ENCODE measurements at regions not wholly inside any gene's neighbourhood (a gene's known extent, or its start where the extent isn't known, plus 50 kb on each side); places are given as distances from the start of the nearest gene placed in this dataset.

DNA sequence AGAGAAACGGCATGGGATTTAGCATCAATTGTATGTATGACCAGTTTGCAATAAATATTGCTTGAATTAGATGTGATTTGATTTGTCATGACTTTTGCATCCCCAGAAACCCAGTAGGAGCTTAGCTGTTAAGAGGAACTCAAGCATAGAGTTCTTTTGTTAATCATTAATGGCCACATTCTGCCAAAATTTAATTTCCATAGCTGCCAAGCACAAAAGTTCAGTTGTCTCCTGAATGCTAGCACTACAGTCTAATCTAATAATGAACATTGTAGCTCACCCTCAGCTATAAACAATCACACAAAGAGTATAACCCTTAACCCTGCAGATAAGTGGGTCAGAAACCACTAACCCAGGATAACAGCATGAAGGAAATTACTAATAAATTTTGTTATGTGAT lies 169.8 kb upstream of the GRAMD2B start:
- Histone ChIP-seq H3K27ac (ENCODE audit: low read length) (no peak overlapping the region), H3K4me3 (ENCODE audit: low read length) (no peak overlapping the region), H3K27me3 (ENCODE audit: control insufficient read depth, insufficient read depth, low read length) (no peaks in the 10 kb centered on the region), H3K36me3 (ENCODE audit: control insufficient read depth, insufficient read depth, low read length) (no peaks in the 10 kb centered on the region), H3K4me1 (ENCODE audit: control insufficient read depth, insufficient read depth, low read length) (no peaks in the 10 kb centered on the region), H3K9me3 (replicated peaks; ENCODE audit: control insufficient read depth, low read depth, low read length) (peaks cover under 1% of the 10 kb centered on the region)
- DNase-seq = no peak
- WGBS (ENCODE audit: insufficient coverage) = no CpG with 5 or more reads among the region's 1 CpG

DNA sequence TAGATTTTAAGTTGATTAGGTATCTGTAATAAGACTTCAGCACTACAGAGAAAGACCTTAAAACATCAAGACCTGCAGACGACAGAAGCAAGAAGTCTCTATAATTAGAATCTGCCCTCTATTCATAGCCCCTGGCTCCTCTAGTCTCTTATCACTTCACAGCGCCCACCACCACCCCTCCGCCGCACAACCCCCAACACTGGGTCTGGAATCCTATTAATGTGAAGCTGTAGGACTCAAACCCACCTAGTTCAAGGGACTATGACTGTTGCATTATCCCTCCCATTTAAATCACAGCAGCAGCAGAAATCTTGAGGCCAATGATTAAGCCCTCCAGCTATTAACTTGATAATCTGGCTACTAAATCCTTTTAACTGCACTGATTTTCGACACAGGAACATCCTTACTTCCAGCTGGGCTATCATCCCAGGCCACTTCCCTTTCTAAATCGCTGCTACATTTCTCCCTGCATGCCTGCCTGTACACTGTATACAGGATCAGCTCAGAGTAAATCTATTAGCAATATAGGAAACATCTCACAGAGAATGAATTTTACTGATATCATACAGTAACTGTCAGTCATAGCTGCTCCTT lies 159.5 kb upstream of the GRAMD2B start:
- H3K36me3 ChIP-seq (ENCODE audit: control insufficient read depth, insufficient read depth, low read length) = no peaks in the 10 kb centered on the region
- H3K27ac ChIP-seq (ENCODE audit: low read length) = no peak overlapping the region
- DNase-seq = no peak
- H3K4me1 ChIP-seq (ENCODE audit: control insufficient read depth, insufficient read depth, low read length) = no peaks in the 10 kb centered on the region
- H3K9me3 ChIP-seq (replicated peaks; ENCODE audit: control insufficient read depth, low read depth, low read length) = peaks cover 5% of the 10 kb centered on the region
- no peaks in the 10 kb centered on the region for H3K27me3 ChIP-seq (ENCODE audit: control insufficient read depth, insufficient read depth, low read length)
- 65% methylated on average over 5 of the region's 6 CpGs for WGBS (ENCODE audit: insufficient coverage)
- no peak overlapping the region for H3K4me3 ChIP-seq (ENCODE audit: low read length)

DNA sequence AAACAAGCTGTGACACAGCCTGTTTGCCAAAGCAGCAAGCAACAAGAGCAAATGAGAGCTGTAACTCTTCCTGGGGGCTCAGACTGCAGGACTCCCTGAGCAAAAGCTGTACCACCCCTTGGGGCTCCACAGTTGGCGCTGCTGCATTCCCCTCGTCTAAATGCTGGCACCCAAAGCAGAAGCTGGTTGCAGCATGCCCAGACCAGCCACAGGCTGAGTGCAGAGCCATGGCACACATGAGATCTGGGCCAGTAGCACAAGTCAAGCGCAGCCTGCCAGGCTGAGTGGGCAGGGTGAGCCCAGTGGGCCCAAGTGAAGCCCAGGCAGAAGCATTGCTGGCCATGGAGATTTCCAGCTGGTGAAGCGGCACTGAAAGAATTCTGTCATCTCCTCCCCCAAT lies 157.3 kb upstream of the GRAMD2B start:
- H3K4me1 ChIP-seq (ENCODE audit: control insufficient read depth, insufficient read depth, low read length) = no peaks in the 10 kb centered on the region
- 64% methylated on average over 3 of the region's 4 CpGs for WGBS (ENCODE audit: insufficient coverage)
- H3K9me3 ChIP-seq (replicated peaks; ENCODE audit: control insufficient read depth, low read depth, low read length) = peaks cover 2% of the 10 kb centered on the region
- no peak overlapping the region for H3K4me3 ChIP-seq (ENCODE audit: low read length)
- DNase-seq = no peak
- no peaks in the 10 kb centered on the region for H3K27me3 ChIP-seq (ENCODE audit: control insufficient read depth, insufficient read depth, low read length)
- H3K36me3 ChIP-seq (ENCODE audit: control insufficient read depth, insufficient read depth, low read length) = no peaks in the 10 kb centered on the region
- no peak overlapping the region for H3K27ac ChIP-seq (ENCODE audit: low read length)

DNA sequence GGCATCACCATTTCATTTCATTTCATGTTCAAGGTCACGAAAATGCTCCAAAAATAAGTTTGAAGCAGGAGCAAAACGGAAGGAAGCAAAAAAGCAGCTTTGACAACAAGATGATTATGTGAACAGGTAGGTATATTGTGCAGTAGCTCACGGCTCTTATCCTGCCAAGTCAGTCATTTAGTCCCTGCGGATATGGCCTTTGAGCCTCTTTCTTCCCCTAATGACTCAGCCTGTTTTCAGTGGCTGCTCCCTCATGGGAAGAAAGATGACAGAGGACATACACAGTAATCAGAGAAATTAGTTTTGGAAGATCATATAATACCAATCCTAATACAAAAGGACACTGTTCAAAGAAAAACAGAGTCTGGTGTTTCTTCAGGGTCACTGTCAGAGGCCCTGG lies 155.8 kb upstream of the GRAMD2B start:
- no peak overlapping the region for H3K4me3 ChIP-seq (ENCODE audit: low read length)
- no peaks in the 10 kb centered on the region for H3K36me3 ChIP-seq (ENCODE audit: control insufficient read depth, insufficient read depth, low read length)
- no peaks in the 10 kb centered on the region for H3K4me1 ChIP-seq (ENCODE audit: control insufficient read depth, insufficient read depth, low read length)
- H3K27me3 ChIP-seq (ENCODE audit: control insufficient read depth, insufficient read depth, low read length) = no peaks in the 10 kb centered on the region
- no peak for DNase-seq
- no peak overlapping the region for H3K27ac ChIP-seq (ENCODE audit: low read length)
- 75% methylated on average over 1 of the region's 4 CpGs for WGBS (ENCODE audit: insufficient coverage)
- peaks cover 2% of the 10 kb centered on the region for H3K9me3 ChIP-seq (replicated peaks; ENCODE audit: control insufficient read depth, low read depth, low read length)

DNA sequence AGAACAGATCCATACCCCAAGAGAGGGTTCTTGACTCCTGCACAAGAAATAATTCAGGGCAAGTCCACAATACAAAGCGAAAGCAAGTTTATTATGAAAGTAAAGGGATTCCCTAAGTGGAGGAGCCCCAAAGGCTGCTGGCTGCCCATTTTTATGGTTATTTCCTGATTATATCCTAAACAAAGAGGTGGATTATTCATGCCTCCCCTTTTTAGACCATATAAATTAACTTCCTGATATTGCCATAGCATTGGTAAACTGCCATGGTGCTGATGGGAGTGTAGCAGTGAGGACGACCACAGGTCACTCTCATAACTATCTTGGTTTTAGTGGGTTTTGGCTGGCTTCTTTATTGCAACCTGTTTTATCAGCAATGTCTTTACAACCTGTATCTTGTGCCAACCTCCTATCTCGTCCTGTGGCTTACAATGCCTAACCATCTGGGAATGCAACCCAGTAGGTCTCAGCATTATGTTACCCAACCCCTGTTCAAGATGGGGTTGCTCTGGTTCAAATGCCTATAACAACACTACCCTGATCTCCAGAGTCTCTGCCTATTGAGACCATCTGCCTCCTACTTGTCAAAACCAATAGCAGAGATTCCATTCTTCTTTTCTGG lies 154.4 kb upstream of the GRAMD2B start:
- Histone ChIP-seq H3K9me3 (replicated peaks; ENCODE audit: control insufficient read depth, low read depth, low read length) (peaks cover 2% of the 10 kb centered on the region), H3K27ac (ENCODE audit: low read length) (no peak overlapping the region), H3K36me3 (ENCODE audit: control insufficient read depth, insufficient read depth, low read length) (no peaks in the 10 kb centered on the region), H3K4me3 (ENCODE audit: low read length) (no peak overlapping the region), H3K4me1 (ENCODE audit: control insufficient read depth, insufficient read depth, low read length) (no peaks in the 10 kb centered on the region), H3K27me3 (ENCODE audit: control insufficient read depth, insufficient read depth, low read length) (no peaks in the 10 kb centered on the region)
- WGBS (ENCODE audit: insufficient coverage) = 88% methylated on average over 1 of the region's 3 CpGs
- DNase-seq = no peak

DNA sequence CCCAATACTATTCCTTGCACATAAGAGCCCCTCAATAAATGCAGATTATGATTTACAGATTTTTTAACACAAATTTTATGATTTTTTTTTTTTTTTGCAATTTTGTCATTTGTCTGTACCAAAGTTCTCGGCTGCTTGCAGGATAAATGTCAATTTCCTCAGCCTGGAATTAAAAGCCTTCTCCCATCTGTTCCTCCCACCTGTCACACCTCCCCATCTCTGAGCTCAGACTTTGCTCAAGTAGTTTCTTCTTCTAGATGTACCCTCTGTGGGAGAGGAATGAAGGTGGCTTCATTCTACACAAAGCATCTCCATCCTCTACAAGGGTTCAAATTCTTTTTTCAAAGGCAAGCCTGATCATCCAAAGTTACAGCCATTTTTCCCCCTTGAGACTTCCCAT lies 153.7 kb upstream of the GRAMD2B start:
- Histone ChIP-seq H3K27ac (ENCODE audit: low read length) (no peak overlapping the region), H3K4me1 (ENCODE audit: control insufficient read depth, insufficient read depth, low read length) (no peaks in the 10 kb centered on the region), H3K36me3 (ENCODE audit: control insufficient read depth, insufficient read depth, low read length) (no peaks in the 10 kb centered on the region), H3K4me3 (ENCODE audit: low read length) (no peak overlapping the region), H3K9me3 (replicated peaks; ENCODE audit: control insufficient read depth, low read depth, low read length) (peaks cover 2% of the 10 kb centered on the region), H3K27me3 (ENCODE audit: control insufficient read depth, insufficient read depth, low read length) (no peaks in the 10 kb centered on the region)
- no peak for DNase-seq
- WGBS (ENCODE audit: insufficient coverage) = no CpG with 5 or more reads among the region's 1 CpG

DNA sequence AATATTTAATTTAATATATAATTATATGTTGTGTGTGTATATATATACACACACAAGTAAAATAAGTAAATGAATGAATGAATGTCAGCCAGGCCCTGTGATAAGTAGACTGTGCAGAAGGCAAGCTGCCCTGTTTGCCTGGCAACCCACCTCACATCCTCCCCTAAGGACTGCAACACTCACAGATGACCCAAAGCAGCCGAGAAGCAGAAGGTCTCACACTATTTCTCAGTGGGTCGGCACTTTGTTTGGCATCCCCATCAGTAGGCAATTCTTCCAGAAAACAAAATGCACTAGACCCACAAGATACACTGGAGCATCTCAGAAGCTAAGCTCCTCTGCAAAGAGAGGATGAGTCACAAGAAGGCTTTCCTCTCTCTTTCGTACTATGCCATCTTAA lies 152.1 kb upstream of the GRAMD2B start:
- Histone ChIP-seq H3K27ac (ENCODE audit: low read length) (no peak overlapping the region), H3K9me3 (replicated peaks; ENCODE audit: control insufficient read depth, low read depth, low read length) (no peaks in the 10 kb centered on the region), H3K4me1 (ENCODE audit: control insufficient read depth, insufficient read depth, low read length) (no peaks in the 10 kb centered on the region), H3K27me3 (ENCODE audit: control insufficient read depth, insufficient read depth, low read length) (no peaks in the 10 kb centered on the region), H3K36me3 (ENCODE audit: control insufficient read depth, insufficient read depth, low read length) (no peaks in the 10 kb centered on the region), H3K4me3 (ENCODE audit: low read length) (no peak overlapping the region)
- DNase-seq = no peak
- 71% methylated on average over 1 of the region's 3 CpGs for WGBS (ENCODE audit: insufficient coverage)

DNA sequence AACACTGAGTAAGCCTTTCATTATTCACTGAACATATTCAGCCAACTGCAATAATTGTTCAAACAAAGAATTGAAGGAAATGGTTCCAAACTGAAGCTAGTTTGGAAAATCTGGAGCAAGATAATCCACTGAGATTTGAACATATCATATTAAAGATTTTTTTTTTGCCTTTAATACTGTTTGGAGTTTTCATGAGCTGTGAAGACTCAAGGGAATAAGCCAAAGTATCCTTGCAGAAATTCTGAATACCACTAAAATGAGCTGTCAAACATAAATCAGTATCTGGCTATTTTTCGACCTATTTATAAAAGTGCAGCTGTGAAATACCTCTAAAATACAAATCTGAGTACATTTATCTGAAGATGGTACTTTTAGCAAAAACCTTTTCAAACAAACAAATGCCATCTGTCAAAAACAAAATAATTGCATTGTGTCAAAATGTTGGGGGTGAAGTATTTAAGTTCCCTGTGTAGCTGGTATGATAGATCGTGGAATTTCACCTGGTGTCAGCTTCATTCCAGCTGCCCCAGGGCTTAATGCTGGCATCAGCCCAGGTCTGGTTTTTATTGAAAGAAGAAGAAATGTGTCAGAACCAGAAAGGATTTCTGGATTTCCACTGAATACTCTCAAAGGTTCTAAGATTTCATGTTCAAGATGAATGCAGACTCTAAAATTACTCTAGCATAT lies 149.0 kb upstream of the GRAMD2B start:
- WGBS (ENCODE audit: insufficient coverage) = 0% methylated on average over 1 of the region's 2 CpGs

DNA sequence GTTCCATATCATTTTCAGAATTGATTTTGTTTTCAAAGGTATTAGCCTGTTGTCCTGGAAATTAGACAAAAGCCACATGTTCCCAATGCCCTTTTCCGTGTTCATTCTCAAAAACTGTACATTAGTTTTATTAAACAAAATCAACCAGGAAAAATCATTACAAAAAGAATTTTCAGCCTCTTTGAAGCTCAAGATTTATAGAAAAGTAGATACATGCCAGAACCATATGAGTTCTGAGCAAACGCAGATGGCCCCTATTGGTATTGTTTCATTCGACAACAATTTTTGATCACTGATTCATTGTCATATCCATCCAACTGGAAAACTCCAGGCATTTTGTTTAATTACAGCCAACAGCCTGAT lies 148.5 kb upstream of the GRAMD2B start:
- Histone ChIP-seq H3K36me3 (ENCODE audit: control insufficient read depth, insufficient read depth, low read length) (no peaks in the 10 kb centered on the region), H3K9me3 (replicated peaks; ENCODE audit: control insufficient read depth, low read depth, low read length) (no peaks in the 10 kb centered on the region), H3K27me3 (ENCODE audit: control insufficient read depth, insufficient read depth, low read length) (no peaks in the 10 kb centered on the region), H3K4me3 (ENCODE audit: low read length) (no peak overlapping the region), H3K27ac (ENCODE audit: low read length) (no peak overlapping the region), H3K4me1 (ENCODE audit: control insufficient read depth, insufficient read depth, low read length) (no peaks in the 10 kb centered on the region)
- DNase-seq = peak; percentile 72
- WGBS (ENCODE audit: insufficient coverage) = 0% methylated on average over 1 of the region's 3 CpGs

More for the DNA sequence above, 149.0 kb upstream of the GRAMD2B start:
- Histone ChIP-seq H3K4me1 (ENCODE audit: control insufficient read depth, insufficient read depth, low read length) (no peaks in the 10 kb centered on the region), H3K27ac (ENCODE audit: low read length) (no peak overlapping the region), H3K9me3 (replicated peaks; ENCODE audit: control insufficient read depth, low read depth, low read length) (no peaks in the 10 kb centered on the region), H3K4me3 (ENCODE audit: low read length) (no peak overlapping the region), H3K36me3 (ENCODE audit: control insufficient read depth, insufficient read depth, low read length) (no peaks in the 10 kb centered on the region), H3K27me3 (ENCODE audit: control insufficient read depth, insufficient read depth, low read length) (no peaks in the 10 kb centered on the region)
- peak; percentile 70 for DNase-seq

DNA sequence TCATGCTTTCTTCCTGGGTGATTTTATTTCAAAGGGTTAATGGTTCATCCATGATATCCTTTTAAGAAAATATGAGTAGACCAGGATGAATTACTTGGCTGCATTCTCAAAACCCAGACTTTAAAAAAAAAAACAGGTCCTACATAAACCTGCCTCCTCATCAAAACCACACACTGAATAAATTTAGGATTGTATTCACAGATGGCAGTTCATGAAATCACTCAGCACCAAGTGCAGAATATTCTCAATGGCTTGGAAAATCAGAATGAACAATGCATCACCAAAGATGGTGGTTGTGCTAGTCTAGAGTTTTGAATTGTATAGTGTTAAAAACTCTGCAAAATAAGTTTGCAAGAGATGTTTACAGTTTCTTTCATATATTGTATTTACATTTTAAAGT lies 145.4 kb upstream of the GRAMD2B start:
- H3K9me3 ChIP-seq (replicated peaks; ENCODE audit: control insufficient read depth, low read depth, low read length) = no peaks in the 10 kb centered on the region
- no peaks in the 10 kb centered on the region for H3K27me3 ChIP-seq (ENCODE audit: control insufficient read depth, insufficient read depth, low read length)
- H3K4me1 ChIP-seq (ENCODE audit: control insufficient read depth, insufficient read depth, low read length) = no peaks in the 10 kb centered on the region
- H3K27ac ChIP-seq (ENCODE audit: low read length) = no peak overlapping the region
- no peaks in the 10 kb centered on the region for H3K36me3 ChIP-seq (ENCODE audit: control insufficient read depth, insufficient read depth, low read length)
- H3K4me3 ChIP-seq (ENCODE audit: low read length) = no peak overlapping the region
- DNase-seq = no peak
